ENCODE measurements at regions not wholly inside any gene's neighbourhood (a gene's known extent, or its start where the extent isn't known, plus 50 kb on each side); places are given as distances from the start of the nearest gene placed in this dataset.

- H3K27ac ChIP-seq, result no peak overlapping the region
- Mint-ChIP-seq H3K4me3 (no peak overlapping the region), H3K27ac (no peak overlapping the region), H3K27me3 (ENCODE audit: insufficient read depth, low read depth) (peaks cover 2% of the 10 kb centered on the region), H3K4me1 (no peaks in the 10 kb centered on the region), H3K36me3 (no peaks in the 10 kb centered on the region), H3K9me3 (no peaks in the 10 kb centered on the region)
- peak; percentile 8 for DNase-seq (ENCODE audit: low spot score)
- no peaks in the 10 kb centered on the region for H3K4me1 ChIP-seq
- H4K20me1 ChIP-seq (ENCODE audit: low read depth), result no peaks in the 10 kb centered on the region
- H3K27me3 ChIP-seq, result no peaks in the 10 kb centered on the region
- no peaks in the 10 kb centered on the region for H3K36me3 ChIP-seq
- H3K9me3 ChIP-seq (ENCODE audit: low read depth), result no peaks in the 10 kb centered on the region
- H3K9ac ChIP-seq, result no peak overlapping the region
- H3K4me3 ChIP-seq, result no peak overlapping the region
- no peak overlapping the region for H3K4me2 ChIP-seq
- TF ChIP-seq EZH2 (IDR thresholded peaks at IDR 0.05) (no peak), CTCF (IDR thresholded peaks at IDR 0.05) (no peak), EZH2phosphoT487 (IDR thresholded peaks at IDR 0.05) (no peak)
- H3F3A ChIP-seq (ENCODE audit: low read depth), result no peaks in the 10 kb centered on the region
- no peaks in the 10 kb centered on the region for H3K79me2 ChIP-seq (ENCODE audit: low read depth)
- H2AFZ ChIP-seq (replicated peaks), result no peak overlapping the region
Observed at GRCh38 chr20:12798286-12798685, 210.5 kb upstream of the SPTLC3 start.

- Mint-ChIP-seq H3K36me3 (no peaks in the 10 kb centered on the region), H3K4me3 (no peak overlapping the region), H3K4me1 (no peaks in the 10 kb centered on the region), H3K27ac (no peak overlapping the region), H3K27me3 (ENCODE audit: insufficient read depth, low read depth) (peaks cover 2% of the 10 kb centered on the region), H3K9me3 (peaks cover 13% of the 10 kb centered on the region)
- no peaks in the 10 kb centered on the region for H3K79me2 ChIP-seq (ENCODE audit: low read depth)
- no peak overlapping the region for H2AFZ ChIP-seq (replicated peaks)
- H3F3A ChIP-seq (ENCODE audit: low read depth), result no peaks in the 10 kb centered on the region
- H3K4me3 ChIP-seq, result no peak overlapping the region
- no peaks in the 10 kb centered on the region for H3K27me3 ChIP-seq
- H3K4me2 ChIP-seq, result no peak overlapping the region
- no peak overlapping the region for H3K27ac ChIP-seq
- no peaks in the 10 kb centered on the region for H4K20me1 ChIP-seq (ENCODE audit: low read depth)
- DNase-seq (ENCODE audit: low spot score), result no peak
- no peaks in the 10 kb centered on the region for H3K36me3 ChIP-seq
- no peak overlapping the region for H3K9ac ChIP-seq
- TF ChIP-seq EZH2phosphoT487 (IDR thresholded peaks at IDR 0.05), result no peak
- TF ChIP-seq CTCF (IDR thresholded peaks at IDR 0.05), result no peak
- no peak for TF ChIP-seq EZH2 (IDR thresholded peaks at IDR 0.05)
- H3K9me3 ChIP-seq (ENCODE audit: low read depth), result no peaks in the 10 kb centered on the region
- no peaks in the 10 kb centered on the region for H3K4me1 ChIP-seq
Observed at GRCh38 chr20:12808006-12808567, 200.7 kb upstream of the SPTLC3 start.

GRCh38 chr20:12815231-12815768, 193.5 kb upstream of the SPTLC3 start:
- no peak overlapping the region for H3K4me3 Mint-ChIP-seq
- peaks cover 7% of the 10 kb centered on the region for H3K27me3 Mint-ChIP-seq (ENCODE audit: insufficient read depth, low read depth)
- H3K4me1 Mint-ChIP-seq, result peaks cover 4% of the 10 kb centered on the region
- DNase-seq (ENCODE audit: low spot score), result no peak
- H3K79me2 ChIP-seq (ENCODE audit: low read depth), result no peaks in the 10 kb centered on the region
- no peaks in the 10 kb centered on the region for H3K27me3 ChIP-seq
- H3K4me3 ChIP-seq, result no peak overlapping the region
- no peaks in the 10 kb centered on the region for H3K9me3 ChIP-seq (ENCODE audit: low read depth)
- no peaks in the 10 kb centered on the region for H3K4me1 ChIP-seq
- H4K20me1 ChIP-seq (ENCODE audit: low read depth), result no peaks in the 10 kb centered on the region
- no peak overlapping the region for H2AFZ ChIP-seq (replicated peaks)
- no peak overlapping the region for H3K9ac ChIP-seq
- H3K36me3 Mint-ChIP-seq, result no peaks in the 10 kb centered on the region
- H3K27ac Mint-ChIP-seq, result no peak overlapping the region
- no peak overlapping the region for H3K27ac ChIP-seq
- TF ChIP-seq CTCF (IDR thresholded peaks at IDR 0.05), result no peak
- TF ChIP-seq EZH2 (IDR thresholded peaks at IDR 0.05), result no peak
- no peak for TF ChIP-seq EZH2phosphoT487 (IDR thresholded peaks at IDR 0.05)
- no peaks in the 10 kb centered on the region for H3K36me3 ChIP-seq
- H3K9me3 Mint-ChIP-seq, result peaks cover 6% of the 10 kb centered on the region
- H3K4me2 ChIP-seq, result no peak overlapping the region
- H3F3A ChIP-seq (ENCODE audit: low read depth), result no peaks in the 10 kb centered on the region
